ENCODE measurements at regions not wholly inside any gene's neighbourhood (a gene's known extent, or its start where the extent isn't known, plus 50 kb on each side); places are given as distances from the start of the nearest gene placed in this dataset.

DNA sequence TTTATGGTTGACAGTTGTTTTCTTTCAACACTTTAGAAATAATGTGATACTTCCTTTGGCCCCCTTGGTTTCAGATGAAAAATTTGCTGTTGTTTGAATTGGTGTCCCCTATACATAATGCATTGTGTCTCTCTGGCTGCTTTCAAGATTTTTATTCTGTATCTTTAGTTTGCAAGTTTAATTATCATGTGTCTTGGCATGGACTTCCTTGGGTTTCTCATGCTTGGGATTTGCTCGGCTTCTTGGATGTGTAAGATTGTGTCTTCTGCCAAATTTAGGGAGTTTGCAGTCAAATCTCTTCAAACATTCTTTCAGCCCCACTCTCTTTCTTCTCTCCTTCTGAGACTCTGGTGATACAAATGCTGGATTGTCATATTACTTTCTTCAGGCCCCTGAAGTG is 53.4 kb upstream of the PTPRG start:
- Histone ChIP-seq H3K4me3 (no peak overlapping the region), H3K9me3 (no peaks in the 10 kb centered on the region), H3K27me3 (no peaks in the 10 kb centered on the region), H3K36me3 (no peaks in the 10 kb centered on the region), H3K4me1 (no peaks in the 10 kb centered on the region), H3K27ac (no peak overlapping the region)
- intact Hi-C loops (cut with DNase I; ENCODE audit: low total_unique reads), result no loop called here
- WGBS, 5 donors, result 73 to 87% (median 76%) methylated on average over 1 of the region's 1 CpG
- no peak for DNase-seq
- TF ChIP-seq, protein P1, sequence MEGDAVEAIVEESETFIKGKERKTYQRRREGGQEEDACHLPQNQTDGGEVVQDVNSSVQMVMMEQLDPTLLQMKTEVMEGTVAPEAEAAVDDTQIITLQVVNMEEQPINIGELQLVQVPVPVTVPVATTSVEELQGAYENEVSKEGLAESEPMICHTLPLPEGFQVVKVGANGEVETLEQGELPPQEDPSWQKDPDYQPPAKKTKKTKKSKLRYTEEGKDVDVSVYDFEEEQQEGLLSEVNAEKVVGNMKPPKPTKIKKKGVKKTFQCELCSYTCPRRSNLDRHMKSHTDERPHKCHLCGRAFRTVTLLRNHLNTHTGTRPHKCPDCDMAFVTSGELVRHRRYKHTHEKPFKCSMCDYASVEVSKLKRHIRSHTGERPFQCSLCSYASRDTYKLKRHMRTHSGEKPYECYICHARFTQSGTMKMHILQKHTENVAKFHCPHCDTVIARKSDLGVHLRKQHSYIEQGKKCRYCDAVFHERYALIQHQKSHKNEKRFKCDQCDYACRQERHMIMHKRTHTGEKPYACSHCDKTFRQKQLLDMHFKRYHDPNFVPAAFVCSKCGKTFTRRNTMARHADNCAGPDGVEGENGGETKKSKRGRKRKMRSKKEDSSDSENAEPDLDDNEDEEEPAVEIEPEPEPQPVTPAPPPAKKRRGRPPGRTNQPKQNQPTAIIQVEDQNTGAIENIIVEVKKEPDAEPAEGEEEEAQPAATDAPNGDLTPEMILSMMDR (IDR thresholded peaks at IDR 0.05), result no peak
- TF ChIP-seq POLR2AphosphoS5 (IDR thresholded peaks at IDR 0.05), result no peak
- TF ChIP-seq EP300 (IDR thresholded peaks at IDR 0.05), result no peak
- TF ChIP-seq POLR2A (IDR thresholded peaks at IDR 0.05), result no peak

All from stomach (tissue), 8 donors.